GM18868 (cell line): ENCODE measurements at regions not wholly inside any gene's neighbourhood (a gene's known extent, or its start where the extent isn't known, plus 50 kb on each side); places are given as distances from the start of the nearest gene placed in this dataset.
A peak's percentile ranks its signal among the peaks of the same experiment; 100 is the strongest.
"Not testable (repeated sequence)": the region's sequence is repeated elsewhere in the genome, so short reads cannot be mapped to it uniquely, and the experiment has no call there.

Source experiments
- ATAC-seq: cut with Tn5 transposase; IDR thresholded peaks from one replicate; pipeline ENCODE4 v1.9.1; 2021; ENCODE audit warnings: mild to moderate bottlenecking, moderate library complexity; ENCODE audit not compliant: unreplicated experiment

GRCh38 chr2:103166456-103167324 lies 404.9 kb downstream of the TMEM182 start:
- ATAC-seq = no peak

- ATAC-seq = no peak
Measured at GRCh38 chr2:103167599-103167998, 405.8 kb downstream of the TMEM182 start.

- ATAC-seq = no peak
Measured at GRCh38 chr2:103169861-103170260, 408.0 kb downstream of the TMEM182 start.

DNA sequence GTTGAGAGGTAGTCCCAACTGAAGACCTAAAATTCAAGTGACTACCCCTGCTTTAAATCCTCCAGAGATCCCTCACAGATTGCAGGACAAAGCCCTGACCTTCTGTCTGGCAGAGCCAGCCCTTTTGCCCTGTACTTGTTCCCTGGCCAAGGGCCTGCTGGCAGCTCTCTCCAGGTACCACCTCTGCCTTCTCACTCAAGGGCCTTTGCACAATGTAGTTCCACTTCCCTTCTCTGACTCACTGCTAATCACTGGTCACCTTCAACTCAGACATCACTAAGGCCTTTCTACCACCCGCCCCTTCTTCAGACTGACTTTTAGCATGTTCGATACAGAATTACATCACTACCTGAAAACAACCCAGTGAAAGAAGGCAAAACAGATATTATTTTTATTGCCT lies 411.0 kb downstream of the TMEM182 start:
- no peak for ATAC-seq

DNA sequence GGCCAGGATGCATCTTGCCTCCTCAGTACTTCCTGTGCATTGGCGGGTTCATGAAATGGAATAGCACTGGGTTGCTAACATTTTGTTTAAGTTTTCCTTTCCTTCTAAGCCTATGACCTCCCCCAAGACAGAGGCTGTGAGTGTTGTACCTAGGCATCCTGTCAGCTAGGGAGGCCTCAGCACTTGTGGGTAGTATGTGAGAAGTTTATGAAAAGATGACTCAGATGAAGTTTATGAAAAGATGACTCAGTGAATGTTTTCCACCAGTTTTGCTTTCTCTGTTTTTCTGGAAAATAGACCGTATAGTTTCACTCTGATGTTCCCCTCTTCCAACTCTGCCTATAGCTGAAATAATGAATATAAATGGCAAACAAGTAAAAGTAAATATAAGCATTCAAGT lies 412.9 kb downstream of the TMEM182 start:
- ATAC-seq = no peak

GRCh38 chr2:103176294-103176915 lies 414.6 kb downstream of the TMEM182 start:
- no peak for ATAC-seq

DNA sequence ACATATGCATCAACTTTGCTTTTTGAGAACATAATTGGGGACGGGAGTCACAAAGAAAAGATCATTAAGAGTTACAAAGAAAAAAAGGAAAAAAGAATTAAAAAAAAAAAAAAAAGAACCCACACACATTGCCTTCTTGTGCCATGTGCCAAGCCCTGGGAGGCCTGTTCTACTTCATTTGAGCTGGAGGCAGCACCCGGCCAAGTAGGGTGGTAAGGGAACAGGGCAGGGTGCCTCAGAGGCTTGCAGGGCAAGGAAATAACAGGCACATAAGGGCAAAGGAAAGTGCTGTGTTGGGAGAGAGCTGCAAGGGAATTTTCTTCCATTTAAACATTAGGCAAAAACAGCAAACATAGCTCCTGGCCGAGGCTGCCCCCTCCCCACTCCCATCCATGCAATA lies 418.0 kb downstream of the TMEM182 start:
- no peak for ATAC-seq

DNA sequence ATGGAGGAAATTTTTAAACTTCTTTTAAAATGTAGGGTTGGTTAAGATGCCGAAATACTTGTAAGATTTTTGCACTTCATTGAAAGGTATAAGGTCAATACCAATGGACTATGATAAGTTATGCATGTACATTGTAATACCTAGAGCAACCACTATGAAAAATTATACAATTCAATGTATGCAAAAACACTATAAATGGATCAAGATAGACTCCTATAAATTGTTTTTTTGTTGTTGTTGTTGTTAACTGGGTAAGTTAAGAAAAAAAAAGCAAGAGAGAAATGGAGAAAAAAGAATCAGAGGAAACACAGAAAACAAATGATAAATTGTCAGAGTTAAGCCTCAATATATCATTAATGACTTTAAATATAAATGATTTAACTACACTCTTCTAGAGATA lies 421.2 kb downstream of the TMEM182 start:
- ATAC-seq = peak; percentile 42

- ATAC-seq = no peak
Measured at GRCh38 chr2:103196802-103197201, 435.0 kb downstream of the TMEM182 start.

DNA sequence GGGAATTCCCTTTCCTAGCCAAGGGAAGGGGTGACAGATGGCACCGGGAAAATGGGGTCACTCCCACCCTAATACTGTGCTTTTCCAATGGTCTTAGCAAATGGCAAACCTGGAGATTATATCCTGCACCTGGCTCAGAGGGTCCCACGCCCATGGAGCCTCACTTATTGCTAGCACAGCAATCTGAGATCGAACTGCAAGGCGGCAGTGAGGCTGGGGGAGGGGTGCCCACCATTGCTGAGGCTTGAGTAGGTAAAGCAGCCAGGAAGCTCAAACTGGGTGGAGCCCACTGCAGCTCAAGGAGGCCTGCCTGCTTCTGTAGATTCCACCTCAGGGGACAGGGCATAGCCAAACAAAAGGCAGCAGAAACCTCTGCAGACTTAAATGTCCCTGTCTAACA lies 438.9 kb downstream of the TMEM182 start:
- ATAC-seq = not testable (repeated sequence)

- ATAC-seq = no peak
Measured at GRCh38 chr2:103208916-103209315, 447.1 kb downstream of the TMEM182 start.

DNA sequence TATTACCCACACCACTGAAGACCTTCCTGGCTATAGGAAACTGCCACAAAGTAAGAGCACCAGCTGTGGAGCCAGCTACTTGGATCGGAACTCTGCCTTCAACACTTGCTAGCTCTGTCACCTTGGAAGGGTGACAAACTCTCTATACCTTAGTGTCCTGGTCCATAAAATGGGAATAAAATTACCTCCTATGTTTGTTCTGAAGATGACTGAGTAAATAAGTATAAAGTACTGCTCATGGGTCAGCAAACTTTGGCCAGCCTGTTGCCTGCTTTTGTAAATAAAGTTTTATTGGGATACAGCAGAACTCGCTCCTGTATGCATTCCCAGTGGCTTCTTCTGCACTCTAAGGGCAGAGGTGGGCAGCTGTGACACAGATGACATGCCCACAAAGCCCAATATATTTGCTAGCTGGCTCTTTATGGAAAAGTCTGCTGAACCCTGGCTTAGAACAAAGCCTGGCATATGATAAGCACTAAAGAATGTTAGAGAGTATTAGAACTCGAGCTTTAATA lies 451.3 kb downstream of the TMEM182 start:
- ATAC-seq = no peak

- ATAC-seq = no peak
Measured at GRCh38 chr2:103218516-103218915, 456.7 kb downstream of the TMEM182 start.

DNA sequence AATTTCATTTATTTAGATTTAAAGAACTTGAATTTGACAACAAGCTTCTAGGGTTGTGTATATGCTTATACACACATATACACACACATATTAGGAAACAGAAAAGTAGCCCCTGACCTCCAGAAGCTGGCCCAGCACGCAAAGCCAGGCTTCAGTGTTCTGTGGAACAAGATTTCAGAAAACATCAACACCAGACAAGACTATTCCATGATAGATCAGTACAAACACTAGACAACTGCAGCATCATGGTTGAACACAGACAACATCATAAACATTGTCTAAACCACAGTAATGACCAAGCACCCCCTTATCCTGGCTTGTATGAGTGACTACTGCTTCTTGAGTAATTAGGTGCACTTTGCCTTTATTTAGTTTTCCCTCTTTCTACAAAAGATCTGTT lies 457.6 kb downstream of the TMEM182 start:
- ATAC-seq = no peak

DNA sequence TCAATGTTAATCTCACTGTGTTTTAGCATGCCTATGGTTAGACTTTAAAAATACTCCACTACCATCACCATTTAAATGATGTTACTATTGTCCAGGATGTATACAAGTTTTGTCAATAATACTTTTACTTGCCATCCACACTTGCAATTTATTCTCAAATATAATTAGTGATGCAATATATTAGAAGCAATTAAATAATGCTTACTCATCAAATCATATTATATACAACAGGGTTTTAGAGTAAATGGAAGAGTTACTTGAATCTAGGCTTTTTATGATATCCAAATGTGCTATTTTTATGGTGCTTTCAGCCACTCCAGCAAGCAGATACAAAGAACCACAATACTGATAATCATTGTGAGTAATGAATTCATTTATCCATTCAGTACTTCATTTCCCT lies 461.1 kb downstream of the TMEM182 start:
- ATAC-seq = no peak

DNA sequence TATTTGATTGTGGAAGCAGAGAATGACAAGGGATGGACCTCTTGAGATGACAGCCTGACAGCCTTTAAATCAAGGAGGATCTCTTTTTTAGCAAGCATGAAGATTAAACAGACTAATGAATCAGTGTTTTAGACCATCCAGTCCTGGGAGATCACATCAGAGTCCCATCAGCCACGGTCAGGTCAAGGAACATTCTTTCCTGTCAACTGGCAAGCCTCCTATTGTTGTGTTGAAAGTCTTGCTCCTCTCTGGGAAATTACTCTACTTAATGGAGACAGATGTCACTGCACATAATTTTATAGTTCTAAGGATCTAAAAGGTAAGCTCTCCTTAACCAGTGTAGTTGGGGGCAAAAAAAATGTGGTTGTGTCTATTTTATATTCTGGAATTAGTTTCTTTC lies 469.0 kb downstream of the TMEM182 start:
- ATAC-seq = no peak

DNA sequence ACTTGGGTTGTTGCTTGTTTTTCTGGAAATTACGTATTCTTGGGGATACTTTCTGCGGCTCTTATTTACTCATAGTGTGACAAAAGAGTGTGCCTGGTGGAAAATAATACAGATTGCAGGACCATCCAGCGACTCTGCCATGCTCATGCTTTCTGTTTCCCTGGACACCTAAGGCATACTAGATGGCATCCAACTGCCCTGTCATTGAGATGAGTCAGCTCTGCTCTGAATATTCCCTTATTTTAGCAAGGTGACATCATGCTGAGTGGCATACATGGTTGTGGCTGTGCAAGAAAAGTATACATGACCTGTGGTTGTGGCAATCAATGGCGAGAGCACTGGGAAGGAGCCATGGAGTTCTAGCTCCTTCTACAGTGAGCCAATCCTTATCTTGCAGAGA lies 471.0 kb downstream of the TMEM182 start:
- ATAC-seq = no peak

- no peak for ATAC-seq
Measured at GRCh38 chr2:103233691-103234090, 471.9 kb downstream of the TMEM182 start.

GRCh38 chr2:103235283-103235682 lies 473.5 kb downstream of the TMEM182 start:
- ATAC-seq = no peak

GRCh38 chr2:103249462-103249861 lies 487.6 kb downstream of the TMEM182 start:
- ATAC-seq = no peak

DNA sequence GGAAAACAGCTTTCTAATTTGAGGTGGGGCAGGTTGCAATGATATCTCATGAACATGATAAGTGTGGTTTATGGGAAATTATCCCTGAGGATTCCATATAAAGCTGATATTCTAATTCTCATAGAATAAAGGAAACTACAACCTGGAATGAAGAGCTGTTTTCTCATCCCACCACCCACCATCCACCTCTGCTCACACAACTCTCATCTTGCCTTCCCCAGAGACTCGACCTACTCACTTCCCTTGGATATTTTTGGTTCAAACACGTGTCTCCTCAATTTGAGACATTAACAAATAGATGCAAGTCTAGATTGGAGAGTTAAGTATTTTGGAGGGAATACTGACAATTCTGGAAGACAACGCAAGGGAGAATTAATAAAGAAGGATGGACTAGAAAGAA lies 490.9 kb downstream of the TMEM182 start:
- ATAC-seq = no peak

DNA sequence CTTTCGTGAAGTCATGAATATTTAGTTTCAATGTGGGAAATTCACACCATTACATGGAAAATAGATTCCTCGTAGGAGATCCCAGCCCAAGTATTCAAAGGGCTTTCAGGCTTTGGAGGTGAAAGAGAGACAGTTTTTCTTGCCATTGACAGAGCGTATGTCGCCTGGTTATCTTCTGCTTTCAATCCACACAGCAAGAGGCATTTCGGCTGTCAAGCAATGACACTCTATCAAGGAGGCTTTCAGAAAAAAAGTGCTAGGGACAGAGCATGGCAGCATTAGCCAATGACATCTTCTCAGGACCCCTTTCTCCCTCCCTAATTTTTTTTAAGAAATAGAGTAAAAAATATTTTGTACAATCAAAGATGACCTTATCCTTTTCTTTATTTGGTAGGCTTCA lies 492.8 kb downstream of the TMEM182 start:
- ATAC-seq = no peak
